ENCODE measurements at regions not wholly inside any gene's neighbourhood (a gene's known extent, or its start where the extent isn't known, plus 50 kb on each side); places are given as distances from the start of the nearest gene placed in this dataset.
"Not testable (repeated sequence)": the region's sequence is repeated elsewhere in the genome, so short reads cannot be mapped to it uniquely, and the experiment has no call there.

DNA sequence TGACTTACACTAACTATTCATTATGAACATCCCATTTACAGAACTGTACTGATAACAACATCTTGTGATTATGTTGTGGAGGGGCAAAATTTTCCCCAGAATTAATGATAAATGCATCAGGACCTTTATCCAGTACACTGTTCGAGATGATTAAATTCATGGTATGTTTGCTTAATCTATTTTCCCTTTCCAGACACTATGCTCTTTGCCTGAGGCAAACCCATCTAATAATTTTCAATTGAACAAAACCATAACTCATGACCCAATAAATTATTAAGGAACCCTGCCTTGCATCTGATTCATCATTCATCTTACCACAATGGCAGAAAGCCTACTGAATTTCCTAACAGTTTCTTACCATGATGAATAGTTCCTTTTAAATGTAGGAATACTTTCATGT lies 385.0 kb downstream of the DSEL start:
- no peak for DNase-seq

DNA sequence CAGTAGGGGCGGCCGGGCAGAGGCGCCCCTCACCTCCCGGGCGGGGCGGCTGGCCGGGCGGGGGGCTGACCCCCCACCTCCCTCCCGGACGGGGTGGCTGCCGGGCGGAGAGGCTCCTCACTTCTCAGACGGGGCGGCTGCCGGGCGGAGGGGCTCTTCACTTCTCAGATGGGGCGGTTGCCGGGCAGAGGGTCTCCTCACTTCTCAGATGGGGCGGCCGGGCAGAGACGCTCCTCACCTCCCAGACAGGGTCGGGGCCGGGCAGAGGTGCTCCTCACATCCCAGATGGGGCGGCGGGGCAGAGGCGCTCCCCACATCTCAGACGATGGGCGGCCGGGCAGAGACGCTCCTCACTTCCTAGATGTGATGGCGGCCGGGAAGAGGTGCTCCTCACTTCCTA lies 389.8 kb downstream of the DSEL start:
- DNase-seq: not testable (repeated sequence)

DNA sequence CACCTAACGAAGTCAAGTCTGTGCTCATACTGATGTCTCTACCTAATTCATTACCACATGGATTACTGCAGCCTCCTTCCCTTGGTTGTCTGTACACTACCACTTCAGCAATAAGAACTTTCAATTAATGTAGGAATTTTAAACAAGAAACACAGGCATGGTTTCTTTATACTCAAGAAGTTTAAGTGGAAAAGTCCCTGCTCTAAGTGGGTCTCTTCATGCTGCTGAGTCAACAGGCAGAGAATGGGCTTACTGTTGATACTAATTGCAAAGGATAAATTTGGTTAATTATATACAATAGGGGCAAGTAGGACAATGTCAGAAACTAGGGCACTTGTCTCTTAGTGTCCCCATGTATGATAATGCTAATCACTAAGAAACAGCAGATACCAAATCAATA lies 392.6 kb downstream of the DSEL start:
- DNase-seq: no peak

DNA sequence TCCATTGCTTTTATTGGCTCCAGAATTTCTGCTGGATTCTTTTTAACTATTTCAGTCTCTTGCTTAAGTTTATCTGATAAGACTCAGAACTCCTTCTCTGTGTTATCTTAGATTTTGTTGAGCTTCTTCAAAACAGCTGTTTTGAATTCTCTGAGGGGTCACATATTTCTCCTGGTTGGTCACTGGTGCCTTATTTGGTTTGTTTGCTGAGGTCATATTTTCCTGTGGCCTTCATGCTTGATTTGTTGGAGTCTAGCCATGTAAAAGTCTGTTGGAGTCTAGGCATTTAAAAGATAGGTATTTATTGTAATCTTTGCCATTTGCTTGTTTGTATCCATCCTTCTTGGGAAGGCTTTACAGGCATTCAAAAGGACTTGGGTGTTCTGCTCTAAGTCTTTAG lies 398.7 kb downstream of the DSEL start:
- no peak for DNase-seq

DNA sequence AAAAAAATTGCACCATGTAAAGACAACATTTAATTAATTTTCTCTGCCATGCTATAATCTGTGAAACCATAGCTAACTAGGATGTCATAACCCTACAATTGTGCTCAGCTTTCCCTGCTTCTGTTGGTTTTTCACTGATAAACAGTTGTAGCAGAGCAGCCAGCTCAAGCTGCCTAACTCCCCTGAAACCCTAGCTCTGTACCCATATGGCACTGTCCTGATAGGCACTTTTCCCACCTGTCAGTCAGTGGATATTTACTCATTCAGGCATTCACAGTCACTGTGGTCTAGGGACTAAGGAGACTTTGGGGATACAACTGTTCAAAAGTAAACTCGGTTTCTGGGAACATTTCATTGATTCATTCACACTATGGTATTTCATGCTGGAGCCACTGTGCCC lies 407.0 kb downstream of the DSEL start:
- peak; percentile 13 for DNase-seq

DNA sequence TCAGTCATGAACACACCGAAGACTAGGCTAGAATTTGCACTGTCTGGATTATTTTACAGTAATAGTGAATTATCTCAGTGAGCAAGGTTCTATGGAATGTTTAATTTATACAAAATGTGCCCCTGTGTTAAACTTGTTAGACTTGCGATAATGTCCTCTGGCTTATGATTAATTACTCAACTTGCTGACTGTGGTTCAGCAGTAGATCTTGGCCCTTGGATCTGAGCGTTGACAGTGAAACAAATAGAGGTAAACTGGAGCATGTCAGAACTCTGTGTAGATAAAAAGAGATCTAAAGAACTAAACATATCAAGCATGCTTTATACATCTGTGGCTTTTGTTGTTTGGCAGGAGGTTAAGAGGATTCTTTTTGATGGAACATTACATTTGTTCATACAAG lies 407.6 kb downstream of the DSEL start:
- no peak for DNase-seq

DNA sequence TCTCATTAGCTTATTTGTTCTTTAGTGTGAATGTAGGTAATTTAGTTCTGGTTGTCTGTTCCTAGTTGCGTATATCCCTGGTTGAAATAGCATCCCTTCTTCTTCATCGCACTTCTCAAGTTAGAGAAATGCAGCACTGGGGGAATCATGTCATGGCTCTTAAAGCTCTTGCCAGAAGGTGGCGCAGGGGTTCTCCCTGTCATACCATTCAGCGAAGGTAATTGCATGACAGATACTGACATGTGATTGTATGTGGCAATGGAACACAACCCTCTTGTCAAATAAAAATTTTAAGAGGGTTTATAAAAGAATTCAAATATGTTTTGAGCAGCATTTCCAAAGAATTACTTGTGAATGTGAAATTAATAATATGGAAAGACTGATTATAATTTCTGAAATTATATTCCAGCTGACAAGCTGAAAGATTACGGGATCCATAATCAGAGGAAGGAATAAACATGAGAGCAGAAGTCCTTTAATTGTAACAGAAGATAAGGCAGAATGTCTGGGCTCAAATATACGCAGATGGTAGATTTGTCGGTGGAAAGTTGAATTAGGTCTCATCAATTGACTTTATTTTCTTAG lies 411.7 kb downstream of the DSEL start:
- peak; percentile 89 for DNase-seq

DNA sequence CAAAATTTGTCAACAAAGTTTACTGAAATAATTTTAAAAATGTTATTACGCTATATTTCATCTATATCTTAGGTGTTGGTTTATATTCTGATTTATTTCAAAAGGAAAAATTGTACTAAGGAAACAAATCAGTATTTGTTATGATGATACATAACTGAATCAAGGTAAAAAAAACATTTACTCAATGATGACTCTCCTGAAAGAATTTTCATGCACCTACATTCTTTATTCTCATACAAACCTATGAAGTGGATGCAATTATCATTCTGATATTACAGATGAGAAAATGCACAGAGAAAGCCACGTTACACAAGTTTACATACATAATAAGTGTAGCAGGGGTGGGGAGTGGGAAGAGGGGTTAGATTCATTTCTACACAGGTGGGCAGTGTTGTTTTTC lies 422.4 kb downstream of the DSEL start:
- no peak for DNase-seq

DNA sequence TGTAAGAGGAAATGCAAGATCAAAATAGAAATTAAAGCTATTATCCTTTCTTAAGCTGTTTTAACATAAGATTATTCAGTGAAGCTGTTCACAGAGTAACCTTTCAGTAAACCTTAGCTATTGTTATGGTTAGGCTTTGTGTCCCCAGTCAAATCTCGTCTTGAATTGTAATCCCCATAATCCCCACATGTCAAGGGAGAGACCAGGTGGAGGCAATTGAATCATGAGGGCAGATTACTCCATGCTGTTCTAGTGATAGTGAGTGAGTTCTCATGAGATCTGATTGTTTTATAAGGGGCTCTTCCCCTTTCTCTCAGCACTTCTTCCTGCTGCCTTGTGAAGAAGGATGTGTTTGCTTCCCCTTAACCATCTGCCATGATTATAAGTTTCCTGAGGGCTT lies 424.4 kb downstream of the DSEL start:
- DNase-seq: no peak

DNA sequence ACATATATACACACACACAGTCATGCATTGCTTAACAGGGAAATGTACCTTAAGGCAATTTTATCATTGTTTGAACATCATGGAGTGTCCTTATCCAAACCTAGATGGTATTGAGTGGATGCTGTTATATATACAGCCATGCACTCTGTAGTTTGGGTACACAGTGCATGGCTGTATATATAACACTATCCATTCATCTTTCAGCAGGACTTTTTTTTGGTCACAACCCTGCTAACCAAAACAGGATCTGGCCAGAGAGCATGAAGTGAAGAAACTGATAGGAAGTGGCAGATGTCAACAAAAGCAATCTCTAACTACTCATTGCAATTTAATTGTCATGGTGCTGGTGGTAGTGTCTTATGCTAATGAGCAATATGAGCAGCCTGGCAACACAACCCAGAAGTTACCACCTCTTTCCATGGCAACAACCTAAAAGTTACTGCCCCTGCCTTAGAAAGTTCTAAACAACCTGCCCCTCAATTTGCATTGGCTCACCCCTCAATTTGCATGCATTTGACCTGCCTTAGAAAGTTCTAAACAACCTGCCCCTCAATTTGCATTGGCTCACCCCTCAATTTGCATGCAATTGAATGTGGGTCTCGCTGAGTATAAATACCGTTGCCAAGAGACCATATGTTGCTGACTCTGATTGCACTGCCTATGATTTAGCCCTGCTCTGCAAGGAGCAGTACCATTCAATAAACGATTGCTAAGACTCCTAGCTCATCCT lies 434.9 kb downstream of the DSEL start:
- peak; percentile 24 for DNase-seq

DNA sequence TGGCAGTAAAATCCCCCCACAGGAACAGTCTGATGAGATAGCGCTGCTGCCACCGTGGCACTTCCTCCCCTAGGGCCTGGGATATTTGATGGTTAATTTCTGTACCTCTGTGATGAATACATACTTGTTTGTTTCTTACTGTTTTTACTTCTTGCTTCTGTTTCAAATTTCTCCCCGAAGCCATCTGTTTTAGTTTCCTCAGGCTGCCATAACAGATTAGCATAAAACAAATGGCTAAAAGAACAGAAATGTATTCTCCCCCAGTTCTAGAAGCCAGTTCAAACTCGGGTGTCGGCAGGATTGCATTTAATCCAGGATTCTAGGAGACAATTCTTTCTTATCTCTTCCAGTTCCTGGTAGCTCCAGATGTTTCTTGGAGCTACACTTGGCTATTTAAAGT lies 435.9 kb downstream of the DSEL start:
- no peak for DNase-seq

DNA sequence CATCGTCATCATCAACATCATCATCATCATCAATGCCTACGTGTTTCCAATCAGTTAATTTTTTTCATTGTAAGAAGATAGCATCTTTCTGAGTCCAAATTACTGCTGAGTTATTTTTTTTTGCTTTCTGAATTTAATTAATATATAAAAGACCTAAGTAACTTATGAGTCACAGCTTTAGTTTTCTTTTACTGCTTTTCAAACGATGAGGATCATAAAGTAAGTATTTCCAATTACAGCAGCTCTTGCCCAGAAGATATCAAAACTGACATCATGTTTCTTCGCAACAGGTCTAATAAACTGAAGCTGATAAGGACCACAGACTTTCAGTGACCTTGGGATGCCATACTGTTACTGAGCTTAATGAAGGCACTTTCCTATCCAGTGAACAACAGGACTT lies 442.2 kb downstream of the DSEL start:
- DNase-seq: no peak

DNA sequence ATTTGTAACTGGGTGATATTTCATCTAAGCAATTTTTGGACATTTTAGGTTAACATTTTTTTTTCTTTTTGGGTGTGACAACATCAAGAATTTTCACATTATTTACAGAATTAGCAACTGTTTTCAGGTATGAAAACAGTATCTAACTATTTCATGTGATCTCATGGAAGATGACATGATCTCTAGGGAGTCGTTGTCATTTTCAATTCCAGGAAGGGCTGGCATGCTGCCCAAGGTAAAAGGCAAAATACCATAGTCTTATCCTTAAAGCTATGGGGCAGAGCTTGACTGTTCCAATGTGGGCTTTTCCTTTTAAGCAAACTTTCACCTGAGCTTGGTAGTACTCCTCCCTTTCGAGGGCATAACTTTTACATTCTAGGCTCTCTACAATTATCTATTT lies 443.7 kb downstream of the DSEL start:
- peak; percentile 84 for DNase-seq

DNA sequence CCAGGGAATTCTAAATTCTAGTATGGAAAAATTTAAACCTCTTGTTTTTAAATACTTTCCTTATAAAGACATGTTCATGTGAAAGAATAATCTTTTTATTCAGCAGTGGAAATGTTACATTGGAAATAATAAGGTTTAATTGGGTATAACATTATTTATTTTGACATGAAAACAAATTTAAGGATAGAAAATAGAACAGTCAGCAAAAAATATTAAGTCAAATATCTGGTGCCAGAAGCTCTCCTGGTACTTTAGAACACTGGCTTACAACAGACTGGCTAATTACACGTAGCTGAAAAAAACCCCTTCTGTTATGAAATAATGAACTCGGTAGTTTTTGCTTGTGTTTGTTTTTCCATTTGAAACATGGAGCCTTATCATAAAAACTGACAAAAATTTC lies 447.9 kb downstream of the DSEL start:
- no peak for DNase-seq

DNA sequence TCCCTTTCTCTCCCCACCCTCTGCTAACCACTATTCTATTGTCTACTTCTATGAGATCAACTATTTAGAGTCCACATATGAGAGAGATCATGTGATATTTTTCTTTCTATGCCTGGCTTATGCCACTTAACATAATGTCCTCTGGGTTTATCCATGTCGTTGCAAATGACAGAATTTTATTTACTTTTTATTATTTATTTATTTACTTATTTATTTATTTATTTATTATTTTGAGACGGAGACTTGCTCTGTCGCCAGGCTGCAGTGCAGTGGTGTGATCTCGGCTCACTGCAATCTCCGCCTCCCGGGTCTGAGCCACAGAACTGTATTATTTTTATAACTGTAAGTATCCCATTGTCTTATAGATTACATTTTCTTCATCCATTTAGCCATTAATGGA lies 443.4 kb upstream of the CDH19 start:
- no peak for DNase-seq

DNA sequence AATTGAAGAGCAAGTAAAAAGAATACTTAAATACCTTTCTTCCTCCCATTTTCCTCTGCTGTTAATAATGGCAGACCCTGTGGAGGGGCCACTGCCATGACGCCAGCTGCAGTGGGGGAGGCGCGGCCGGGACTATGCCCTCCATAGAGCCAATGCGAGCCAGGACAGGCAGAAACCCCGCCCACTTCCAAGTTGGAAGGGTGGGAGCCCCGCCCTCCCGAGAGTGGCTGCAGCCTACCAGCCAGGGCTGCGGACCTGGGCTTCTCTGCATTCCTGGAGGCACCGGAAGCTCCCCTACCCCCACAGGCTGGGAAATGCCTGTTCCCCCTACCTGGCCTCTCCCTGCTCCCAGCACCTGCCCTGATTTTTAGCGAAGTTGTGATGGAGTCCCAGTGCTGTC lies 439.4 kb upstream of the CDH19 start:
- DNase-seq: no peak

DNA sequence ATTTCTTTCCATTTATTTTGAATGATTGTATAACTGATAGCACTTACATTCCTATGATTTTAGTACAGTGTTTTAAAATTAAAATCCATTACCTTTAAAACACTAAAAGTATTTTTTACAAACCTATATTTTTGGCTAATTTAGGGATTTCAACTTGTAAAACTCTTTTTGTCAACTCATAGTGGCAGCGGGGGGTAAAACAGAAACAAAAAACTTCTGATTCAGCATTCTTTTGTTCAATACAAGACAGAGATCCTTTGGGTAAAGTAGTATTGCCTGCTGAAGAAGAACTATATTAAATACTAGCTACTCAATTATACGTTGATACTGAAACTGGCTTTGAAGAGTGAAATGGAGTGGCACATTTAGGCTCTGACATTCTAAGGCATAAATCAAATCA lies 437.4 kb upstream of the CDH19 start:
- DNase-seq: peak; percentile 17

DNA sequence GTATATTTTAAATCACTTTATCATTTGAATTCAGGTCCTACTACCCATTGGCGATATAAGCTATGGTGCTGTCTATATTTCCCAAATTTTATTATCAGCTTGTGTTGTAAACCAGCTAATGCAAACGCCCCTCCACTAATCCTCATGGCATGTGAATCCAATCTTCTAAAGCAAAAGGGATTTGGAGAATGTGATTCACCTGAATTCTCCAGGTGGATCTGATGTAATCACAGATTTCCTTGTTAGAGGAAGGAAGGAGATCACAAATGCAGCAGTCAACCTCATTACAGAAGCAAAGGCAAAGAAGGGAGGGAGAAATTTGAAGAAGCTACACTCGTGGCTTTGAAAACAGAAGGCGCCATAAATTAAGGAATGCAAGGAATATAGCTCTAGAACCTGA lies 431.1 kb upstream of the CDH19 start:
- DNase-seq: no peak

DNA sequence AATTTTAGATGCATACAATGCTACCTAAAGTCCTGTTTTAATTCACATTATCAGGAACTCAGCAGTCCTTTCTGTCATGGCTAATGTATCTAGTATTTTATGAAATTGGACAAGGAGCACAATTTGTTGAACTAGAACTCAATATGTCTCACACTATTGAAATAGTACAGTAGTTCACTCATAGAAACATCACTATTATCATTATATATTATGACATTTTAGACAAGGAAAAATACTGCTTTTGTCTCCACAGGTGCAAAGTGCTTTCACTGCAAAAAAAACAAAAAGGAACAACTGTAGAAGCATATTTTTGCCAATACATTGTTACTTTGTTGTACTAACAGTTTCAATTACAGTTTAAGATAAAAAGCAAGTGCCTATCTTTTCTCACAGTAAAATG lies 419.2 kb upstream of the CDH19 start:
- DNase-seq: no peak

DNA sequence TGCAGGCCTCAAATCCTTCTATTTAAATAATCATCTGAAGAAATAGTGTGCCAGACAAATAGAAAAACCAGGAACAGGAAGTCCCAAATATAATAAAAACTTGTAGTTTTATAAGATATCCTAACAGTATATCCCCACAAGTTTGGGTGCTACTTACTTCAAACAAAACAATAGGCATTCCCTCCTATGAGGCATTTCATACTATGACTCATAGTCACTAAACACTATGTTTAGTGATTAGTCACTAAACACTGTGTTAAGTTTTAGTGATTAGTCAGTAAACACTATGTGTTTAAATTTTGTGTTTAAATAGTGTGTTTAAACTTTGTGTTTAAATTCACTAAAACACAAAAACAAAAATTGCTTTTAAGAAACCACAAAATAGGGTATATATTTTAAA lies 407.0 kb upstream of the CDH19 start:
- peak; percentile 10 for DNase-seq

DNA sequence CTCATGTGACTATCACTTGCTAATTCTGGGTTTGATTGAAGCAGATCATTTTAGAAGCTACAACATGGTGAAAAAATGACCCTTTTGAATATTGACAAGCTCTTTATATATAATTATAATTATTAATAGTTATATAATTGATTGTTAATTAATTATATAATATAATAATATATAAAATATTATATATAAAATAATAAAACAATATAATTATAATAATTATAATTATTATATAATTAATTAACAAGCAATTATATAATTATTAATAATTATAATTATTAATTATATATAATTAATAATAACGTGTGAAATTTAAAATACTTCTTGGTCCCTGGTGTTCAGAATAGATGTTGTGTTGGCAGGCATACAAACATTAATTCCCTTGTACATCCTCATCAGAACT lies 404.1 kb upstream of the CDH19 start:
- no peak for DNase-seq

DNA sequence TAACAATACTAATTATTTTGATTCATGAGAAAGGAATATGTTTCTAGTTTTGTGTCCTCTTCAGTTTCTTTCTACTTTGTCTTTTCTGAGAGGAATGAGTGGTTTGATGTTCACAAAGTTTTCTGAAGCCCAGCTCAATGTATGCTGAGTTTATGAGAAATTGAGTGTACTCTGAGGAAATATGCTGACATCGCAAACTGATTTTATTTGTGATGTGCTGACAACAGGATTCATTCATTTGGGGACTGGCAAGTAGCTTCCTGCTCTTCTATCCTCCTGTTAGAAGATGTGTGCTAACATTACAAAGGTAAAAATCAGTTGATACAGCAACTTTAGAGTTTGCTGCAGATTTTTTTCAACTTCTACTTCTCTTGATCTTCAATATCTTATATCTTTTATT lies 403.2 kb upstream of the CDH19 start:
- DNase-seq: no peak

DNA sequence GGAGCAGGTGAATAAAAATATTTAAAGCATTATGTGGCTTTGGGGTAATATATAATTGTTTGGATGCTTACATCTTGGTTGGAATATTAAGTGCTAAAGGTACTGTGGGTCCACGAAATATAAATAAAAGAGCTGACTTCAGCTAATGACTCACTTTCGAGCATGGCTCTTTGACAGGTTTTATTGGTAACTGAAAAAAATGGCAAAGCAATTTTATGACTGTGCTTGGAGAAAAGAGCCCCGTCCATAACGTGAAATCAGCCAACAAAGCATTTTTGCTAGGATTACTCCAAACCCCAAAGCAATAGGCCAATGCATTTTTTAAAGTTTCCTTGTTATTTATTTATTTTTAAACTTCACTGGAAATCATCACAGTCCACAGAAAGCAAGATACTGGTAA lies 397.2 kb upstream of the CDH19 start:
- DNase-seq: no peak

DNA sequence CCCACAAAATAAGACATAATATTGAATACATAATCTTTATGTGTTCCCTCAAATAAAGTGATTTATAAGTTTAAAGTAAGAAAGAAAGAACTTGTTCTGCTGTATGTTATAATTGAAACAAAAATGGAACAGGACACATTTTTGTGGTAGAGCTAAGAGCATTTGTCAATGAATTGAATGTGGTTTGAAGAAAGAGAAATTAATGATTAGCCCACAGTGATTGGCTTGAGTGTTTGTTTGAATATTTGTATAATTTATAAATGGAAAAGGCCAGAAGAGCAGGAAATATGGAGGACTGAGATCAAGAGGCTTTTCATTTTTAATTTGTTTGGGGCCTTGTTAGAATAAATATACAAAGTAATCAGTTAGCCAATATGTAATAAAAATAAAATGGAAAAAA lies 395.1 kb upstream of the CDH19 start:
- DNase-seq: no peak

DNA sequence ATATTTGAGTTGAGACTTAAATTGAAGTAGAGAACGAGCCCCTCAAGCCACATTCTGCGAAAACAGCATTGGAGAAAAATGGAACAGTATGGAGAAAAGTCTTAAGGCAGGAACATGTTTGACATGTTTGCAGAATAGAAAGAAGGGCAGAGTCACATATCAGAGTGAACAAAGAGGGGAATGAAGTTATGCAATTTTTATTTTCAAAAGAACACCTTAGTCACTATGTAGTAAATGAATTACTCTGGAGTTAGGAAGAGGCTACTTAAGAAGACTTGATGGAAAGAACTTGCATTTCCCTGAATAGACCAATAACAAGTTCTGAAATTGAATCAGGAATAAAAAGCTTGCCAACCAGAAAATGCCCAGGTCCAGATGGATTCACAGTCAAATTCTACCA lies 391.4 kb upstream of the CDH19 start:
- DNase-seq: no peak
